Activated CD8-positive, alpha-beta T cell treated with anti-CD3 and anti-CD28 coated beads, Interleukin-2, amount 10 ng/mL, durations not matched to agents 7 days and 5 days (primary cell): ENCODE measurements at regions not wholly inside any gene's neighbourhood (a gene's known extent, or its start where the extent isn't known, plus 50 kb on each side); places are given as distances from the start of the nearest gene placed in this dataset.

Experiments
- ATAC-seq: fragments of 150-1000 bp; cut with Tn5 transposase; one replicate; pipeline ENCODE4 v1.10.0; 2021; ENCODE audit warnings: moderate library complexity
- CTCF ChIA-PET: fragments of 350-600 bp; sonication (Branson Sonifier 250); formaldehyde crosslinking; loops from one replicate; lab custom pipeline; 2021; ENCODE audit warnings: antibody characterized with exemption; lab: Charles Lee
- POLR2A ChIA-PET: fragments of 350-600 bp; sonication (Branson Sonifier 250); formaldehyde crosslinking; loops from one replicate; lab custom pipeline; 2021; ENCODE audit warnings: antibody characterized with exemption; lab: Charles Lee
- DNase-seq: peaks from one replicate; pipeline ENCODE4 v3.0.0-alpha.2; 2020
- H3K27ac Mint-ChIP-seq: one replicate; pipeline ENCODE4 v1.8.0; 2021; ENCODE audit warnings: mild to moderate bottlenecking, mixed read lengths
- H3K27me3 Mint-ChIP-seq: one replicate; pipeline ENCODE4 v1.8.0; 2021; ENCODE audit warnings: low read depth, mixed read lengths
- H3K36me3 Mint-ChIP-seq: one replicate; pipeline ENCODE4 v1.8.0; 2021; ENCODE audit warnings: low read depth, mixed read lengths
- H3K4me1 Mint-ChIP-seq: one replicate; pipeline ENCODE4 v1.8.0; 2021; ENCODE audit warnings: low read depth, mixed read lengths
- H3K4me3 Mint-ChIP-seq: one replicate; pipeline ENCODE4 v1.8.0; 2021; ENCODE audit warnings: mild to moderate bottlenecking, mixed read lengths
- H3K9me3 Mint-ChIP-seq: one replicate; pipeline ENCODE4 v1.8.0; 2022; ENCODE audit warnings: mixed read lengths; ENCODE audit not compliant: insufficient read depth

DNA sequence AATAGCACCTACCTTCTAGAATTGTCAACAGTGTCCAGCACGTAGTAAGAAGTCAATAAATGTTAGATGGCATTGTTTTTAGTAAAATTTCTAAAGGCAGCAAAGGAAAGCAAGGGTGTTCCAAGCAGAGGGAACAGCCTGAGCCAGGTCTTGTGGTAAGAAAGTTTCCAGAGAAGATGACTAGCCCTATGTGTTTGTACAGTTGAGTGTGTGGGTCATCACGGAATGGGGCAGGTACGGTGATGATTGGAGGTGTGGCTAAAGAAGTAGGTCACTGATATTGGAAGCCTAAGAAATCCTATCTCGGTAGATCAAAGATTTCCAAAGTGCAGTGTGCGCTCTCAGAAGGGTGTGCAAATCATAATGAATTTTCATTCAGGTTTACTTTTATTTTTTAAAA lies 94.2 kb upstream of the BCL6 start:
- H3K4me3 Mint-ChIP-seq: no peak overlapping the region
- no peaks in the 10 kb centered on the region for H3K9me3 Mint-ChIP-seq
- POLR2A ChIA-PET: no interaction called here
- DNase-seq (no peak), ATAC-seq (no peak)
- H3K27me3 Mint-ChIP-seq: no peaks in the 10 kb centered on the region
- no peak overlapping the region for H3K27ac Mint-ChIP-seq
- H3K4me1 Mint-ChIP-seq: no peaks in the 10 kb centered on the region
- CTCF ChIA-PET: no interaction called here
- peaks cover 12% of the 10 kb centered on the region for H3K36me3 Mint-ChIP-seq

DNA sequence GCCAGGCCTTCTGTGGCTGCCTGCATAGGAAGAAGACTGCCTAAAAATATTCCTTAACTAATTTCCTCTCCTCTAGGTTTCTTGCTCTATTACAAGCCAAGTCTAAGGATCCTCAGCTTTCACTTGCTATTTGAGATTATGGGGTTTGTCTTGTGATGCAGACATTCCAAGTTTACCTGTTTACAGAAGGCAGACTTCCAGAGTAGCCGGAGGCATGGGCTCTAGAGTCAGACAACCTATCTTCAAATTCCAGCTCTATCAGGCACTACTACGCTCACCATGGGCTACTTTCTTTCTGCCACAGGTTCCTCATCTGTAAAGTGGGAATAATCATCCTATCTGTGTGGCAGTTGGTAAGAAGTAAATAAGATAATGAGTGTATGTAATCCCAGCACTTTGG lies 95.6 kb upstream of the BCL6 start:
- H3K4me3 Mint-ChIP-seq: no peak overlapping the region
- ChIA-PET CTCF (no interaction called here), POLR2A (no interaction called here)
- H3K4me1 Mint-ChIP-seq: peaks cover under 1% of the 10 kb centered on the region
- ATAC-seq (no peak), DNase-seq (no peak)
- H3K27ac Mint-ChIP-seq: no peak overlapping the region
- no peaks in the 10 kb centered on the region for H3K9me3 Mint-ChIP-seq
- no peaks in the 10 kb centered on the region for H3K27me3 Mint-ChIP-seq
- H3K36me3 Mint-ChIP-seq: peaks cover 4% of the 10 kb centered on the region

DNA sequence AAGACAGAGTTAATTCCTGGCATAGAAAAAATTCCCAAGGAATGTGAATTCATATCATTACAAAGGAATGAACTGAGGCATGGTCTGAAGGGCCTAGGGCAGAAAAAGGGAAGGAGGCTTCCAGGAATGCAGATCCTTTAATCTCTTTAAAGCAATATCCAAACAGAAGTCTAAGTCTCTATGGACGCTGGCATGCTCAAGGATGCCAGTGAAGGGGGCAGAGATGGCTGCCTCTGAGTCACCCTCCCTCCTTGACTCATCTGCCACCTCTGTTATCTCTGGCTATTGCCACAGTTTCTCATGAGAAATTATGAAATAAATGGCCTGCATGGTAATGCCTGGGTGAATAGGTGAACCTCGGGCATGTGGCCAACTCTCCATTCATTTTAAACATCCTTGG lies 96.3 kb upstream of the BCL6 start:
- DNase-seq (no peak), ATAC-seq (no peak)
- H3K9me3 Mint-ChIP-seq: no peaks in the 10 kb centered on the region

DNA sequence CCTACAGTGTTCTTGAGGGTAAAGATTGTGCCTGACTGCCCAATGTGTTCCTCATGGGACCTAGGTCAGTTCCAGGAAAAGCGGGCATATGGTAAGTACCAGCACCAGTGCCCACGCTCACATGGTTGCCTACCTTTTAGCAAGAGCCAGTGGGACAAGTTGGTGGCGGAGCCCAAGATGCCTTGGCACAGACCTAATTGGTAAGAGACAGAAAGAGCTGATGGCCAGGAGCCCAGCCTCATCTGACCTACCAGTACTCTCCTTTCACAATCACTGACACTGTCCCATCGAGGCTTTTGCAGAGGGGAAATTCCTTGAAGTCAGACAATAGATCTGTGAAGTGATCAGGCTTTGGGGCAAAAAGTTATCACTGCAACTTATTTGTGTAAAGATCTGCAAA lies 98.4 kb upstream of the BCL6 start:
- Mint-ChIP-seq H3K27ac (no peak overlapping the region), H3K4me3 (no peak overlapping the region), H3K4me1 (peaks cover 2% of the 10 kb centered on the region), H3K27me3 (no peaks in the 10 kb centered on the region), H3K9me3 (no peaks in the 10 kb centered on the region), H3K36me3 (peaks cover 4% of the 10 kb centered on the region)
- ChIA-PET POLR2A (no interaction called here), CTCF (interaction anchor here (1.1 kb wide), 1 partner anchor 11 kb away, joined by 3 read pairs; no protein-coding TSS in a partner anchor)
- ATAC-seq: no peak
- no peak for DNase-seq

More for the DNA sequence above, 96.3 kb upstream of the BCL6 start:
- Mint-ChIP-seq H3K36me3 (peaks cover 4% of the 10 kb centered on the region), H3K27me3 (no peaks in the 10 kb centered on the region), H3K4me3 (no peak overlapping the region), H3K4me1 (peaks cover 2% of the 10 kb centered on the region), H3K27ac (no peak overlapping the region)
- CTCF ChIA-PET: no interaction called here
- POLR2A ChIA-PET: no interaction called here

DNA sequence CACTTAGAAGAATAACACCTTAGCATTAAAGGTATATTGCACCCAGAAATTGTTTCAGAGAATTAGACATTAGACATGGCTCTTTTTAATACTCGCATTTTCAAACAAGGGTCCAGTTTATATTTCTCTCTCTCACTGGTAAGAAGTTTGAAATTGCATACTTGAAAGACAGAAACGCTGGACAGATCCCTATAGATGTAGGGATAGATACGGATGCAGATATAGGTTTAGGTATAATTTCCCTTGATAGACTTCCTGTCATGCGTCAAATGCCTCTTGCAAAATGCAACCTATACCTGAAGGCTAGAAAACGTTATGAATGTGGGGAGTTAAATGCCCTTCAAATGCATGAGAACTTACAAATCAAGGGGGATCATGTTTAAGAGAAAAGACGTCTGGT lies 99.4 kb upstream of the BCL6 start:
- POLR2A ChIA-PET: no interaction called here
- H3K27ac Mint-ChIP-seq: no peak overlapping the region
- DNase-seq (no peak), ATAC-seq (no peak)
- H3K36me3 Mint-ChIP-seq: peaks cover 4% of the 10 kb centered on the region
- peaks cover 4% of the 10 kb centered on the region for H3K9me3 Mint-ChIP-seq
- CTCF ChIA-PET: no interaction called here
- H3K27me3 Mint-ChIP-seq: no peaks in the 10 kb centered on the region
- no peak overlapping the region for H3K4me3 Mint-ChIP-seq
- H3K4me1 Mint-ChIP-seq: peaks cover 8% of the 10 kb centered on the region

DNA sequence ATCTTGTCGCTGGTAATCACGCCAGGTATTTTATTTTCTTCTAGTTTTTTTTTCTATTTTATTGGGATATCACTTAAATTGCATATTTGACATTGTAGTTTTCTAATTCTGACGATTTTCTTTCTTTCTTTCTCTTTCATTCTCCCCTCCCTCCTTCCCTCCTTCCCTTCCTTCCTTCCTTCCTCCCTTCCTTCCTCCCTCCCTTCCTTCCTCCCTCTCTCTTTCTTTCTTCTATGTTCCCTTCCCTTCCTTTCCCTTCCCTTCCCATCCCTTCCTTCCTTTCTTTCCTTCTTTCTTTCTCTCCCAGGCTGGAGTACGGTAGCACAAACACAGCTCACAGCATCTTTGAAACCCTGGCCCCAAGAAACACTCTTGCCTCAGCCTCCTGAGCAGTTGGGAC lies 100.6 kb upstream of the BCL6 start:
- ChIA-PET CTCF (interaction anchor here (0.6 kb wide), 1 partner anchor 116 kb away, joined by 3 read pairs; no protein-coding TSS in a partner anchor), POLR2A (no interaction called here)

DNA sequence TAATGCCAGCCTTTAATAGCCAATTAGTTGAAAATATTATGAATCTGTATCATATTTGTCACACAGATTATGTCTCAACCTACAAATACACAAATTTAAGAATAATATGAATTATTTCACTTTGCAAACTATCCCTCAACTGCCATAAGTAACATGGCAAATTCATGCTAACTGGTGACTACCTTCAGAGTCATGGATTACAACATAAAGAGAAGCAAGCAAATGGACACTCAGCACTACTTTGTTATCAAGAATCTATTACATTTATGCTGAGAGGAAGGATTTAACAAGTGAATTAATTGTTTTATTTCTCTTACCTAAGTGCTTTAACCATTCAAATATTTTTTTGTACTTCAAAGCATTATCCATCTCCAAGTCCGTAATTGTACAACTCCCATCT lies 103.1 kb upstream of the BCL6 start:
- Mint-ChIP-seq H3K27me3 (no peaks in the 10 kb centered on the region), H3K4me1 (peaks cover 10% of the 10 kb centered on the region), H3K36me3 (peaks cover 18% of the 10 kb centered on the region), H3K4me3 (no peak overlapping the region), H3K9me3 (peaks cover 25% of the 10 kb centered on the region), H3K27ac (no peak overlapping the region)
- ATAC-seq (no peak), DNase-seq (no peak)
- CTCF ChIA-PET: no interaction called here
- POLR2A ChIA-PET: no interaction called here

More for the DNA sequence above, 100.6 kb upstream of the BCL6 start:
- Mint-ChIP-seq H3K27ac (no peak overlapping the region), H3K27me3 (no peaks in the 10 kb centered on the region), H3K36me3 (peaks cover 7% of the 10 kb centered on the region), H3K9me3 (peaks cover 7% of the 10 kb centered on the region), H3K4me1 (peaks cover 10% of the 10 kb centered on the region), H3K4me3 (no peak overlapping the region)
- ATAC-seq (no peak), DNase-seq (no peak)

DNA sequence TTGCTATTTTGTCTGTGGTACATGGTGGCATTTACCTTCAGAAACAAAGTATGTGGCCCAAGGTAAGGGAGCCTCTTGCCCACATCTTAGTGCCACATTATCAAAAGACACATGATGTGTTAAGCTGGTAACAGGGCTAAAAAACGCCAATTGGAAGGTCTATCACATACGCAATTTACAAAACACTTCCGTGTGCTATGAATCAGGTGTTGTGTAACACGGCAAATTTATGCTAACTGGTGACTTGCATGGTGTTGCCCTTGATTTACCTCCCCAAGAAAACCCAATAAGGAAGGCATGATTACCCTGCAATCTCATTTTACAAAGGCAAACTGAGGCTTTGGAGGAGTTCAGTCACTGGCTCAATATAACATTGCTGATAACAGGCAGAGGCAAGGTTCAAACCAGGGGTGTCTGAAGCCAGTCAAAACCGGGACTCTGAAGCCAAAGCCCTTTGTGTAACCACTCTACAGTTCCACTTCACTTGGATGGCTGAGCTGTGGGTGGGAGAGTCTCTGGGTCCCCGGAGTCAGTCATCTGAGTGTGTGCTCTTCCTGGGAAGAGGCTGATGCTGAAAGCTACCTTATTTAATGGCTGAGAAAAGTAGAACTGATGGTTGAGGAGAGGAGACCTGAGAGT lies 103.9 kb upstream of the BCL6 start:
- ATAC-seq: no peak
- CTCF ChIA-PET: interaction anchor here (0.8 kb wide), 1 partner anchor 46 kb away, joined by 4 read pairs; no protein-coding TSS in a partner anchor
- Mint-ChIP-seq H3K27ac (no peak overlapping the region), H3K4me1 (peaks cover 10% of the 10 kb centered on the region), H3K27me3 (no peaks in the 10 kb centered on the region), H3K36me3 (peaks cover 17% of the 10 kb centered on the region), H3K9me3 (peaks cover 25% of the 10 kb centered on the region), H3K4me3 (no peak overlapping the region)
- POLR2A ChIA-PET: no interaction called here
- DNase-seq: no peak

DNA sequence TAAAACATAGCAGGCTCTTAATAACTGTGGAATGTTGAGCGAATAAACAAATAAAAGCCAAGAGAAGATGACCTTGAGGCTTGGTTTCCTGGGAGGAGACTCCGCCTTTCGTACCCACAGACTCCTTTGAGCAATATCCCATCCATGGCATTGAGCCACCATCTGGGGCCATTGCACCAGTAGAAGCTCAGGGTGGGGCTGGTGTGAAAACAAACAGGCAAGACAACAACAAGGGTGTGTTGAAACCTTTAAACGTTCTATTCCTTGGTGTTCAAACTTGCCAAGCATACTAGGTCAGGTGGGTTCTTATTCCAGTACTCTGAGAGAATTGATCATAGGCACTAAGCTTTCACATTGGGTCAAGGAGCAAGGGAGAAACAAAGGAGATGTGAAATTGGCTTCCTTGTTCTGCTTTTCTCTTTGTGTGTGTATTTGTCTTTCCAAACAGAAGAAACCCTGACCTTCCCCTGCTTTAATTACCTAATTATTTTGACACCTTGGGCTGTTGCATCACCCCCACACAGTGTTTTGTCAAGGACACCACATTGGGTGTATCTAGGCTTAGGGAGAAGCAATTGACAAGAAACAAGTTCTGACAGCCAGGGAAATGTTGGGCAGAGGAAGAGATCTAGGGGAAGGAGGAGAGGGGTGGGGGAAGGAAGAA lies 105.1 kb upstream of the BCL6 start:
- DNase-seq (no peak), ATAC-seq (no peak)
- H3K4me1 Mint-ChIP-seq: peaks cover 10% of the 10 kb centered on the region
- peaks cover 25% of the 10 kb centered on the region for H3K9me3 Mint-ChIP-seq
- ChIA-PET CTCF (no interaction called here), POLR2A (no interaction called here)
- no peak overlapping the region for H3K4me3 Mint-ChIP-seq
- no peaks in the 10 kb centered on the region for H3K27me3 Mint-ChIP-seq
- H3K27ac Mint-ChIP-seq: no peak overlapping the region
- peaks cover 17% of the 10 kb centered on the region for H3K36me3 Mint-ChIP-seq

DNA sequence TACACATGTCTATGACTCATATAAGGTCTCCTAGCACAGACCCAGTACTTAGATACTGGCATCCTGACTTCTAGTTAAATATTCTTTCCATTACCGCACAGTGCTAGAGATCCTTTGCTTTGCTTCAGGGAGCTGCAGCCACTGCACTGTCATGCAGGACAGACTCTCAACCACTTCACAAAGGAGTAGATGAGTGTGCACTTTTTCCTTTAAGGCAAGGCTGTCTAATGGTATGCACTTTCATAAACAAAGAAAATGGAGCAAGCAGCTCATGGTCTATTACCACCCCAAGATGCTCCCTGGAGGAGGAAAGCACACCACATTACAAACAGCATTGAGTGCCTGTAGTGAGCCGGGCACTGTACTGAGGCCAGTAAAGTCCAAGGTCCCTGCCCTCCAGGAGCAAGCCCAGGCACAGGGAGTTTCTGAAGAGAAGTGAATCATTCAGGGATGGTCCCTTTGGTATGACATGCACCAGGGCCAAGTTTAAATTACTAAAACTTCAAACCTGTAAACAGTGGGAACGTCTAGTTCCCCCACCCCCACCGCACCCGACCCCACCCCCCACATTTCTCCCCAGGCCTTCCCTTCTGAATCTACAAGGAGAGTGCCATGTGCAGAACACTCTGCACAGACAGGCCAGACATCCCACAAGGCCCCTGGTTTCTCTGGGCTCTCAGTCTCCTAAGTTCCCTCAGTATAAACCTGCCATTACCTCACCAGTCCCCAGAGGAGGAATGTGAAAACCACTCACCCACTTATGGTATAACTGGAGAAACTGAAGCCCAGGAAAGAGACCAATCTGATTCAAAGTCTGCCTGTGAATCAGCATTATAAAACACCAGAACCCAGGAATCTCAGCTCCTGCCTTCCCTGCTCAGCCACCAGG lies 107.8 kb upstream of the BCL6 start:
- Mint-ChIP-seq H3K4me1 (peaks cover 9% of the 10 kb centered on the region), H3K36me3 (peaks cover 24% of the 10 kb centered on the region), H3K9me3 (peaks cover 25% of the 10 kb centered on the region), H3K27ac (no peak overlapping the region), H3K27me3 (peaks cover 2% of the 10 kb centered on the region), H3K4me3 (no peak overlapping the region)
- POLR2A ChIA-PET: no interaction called here
- DNase-seq (no peak), ATAC-seq (no peak)
- CTCF ChIA-PET: no interaction called here

DNA sequence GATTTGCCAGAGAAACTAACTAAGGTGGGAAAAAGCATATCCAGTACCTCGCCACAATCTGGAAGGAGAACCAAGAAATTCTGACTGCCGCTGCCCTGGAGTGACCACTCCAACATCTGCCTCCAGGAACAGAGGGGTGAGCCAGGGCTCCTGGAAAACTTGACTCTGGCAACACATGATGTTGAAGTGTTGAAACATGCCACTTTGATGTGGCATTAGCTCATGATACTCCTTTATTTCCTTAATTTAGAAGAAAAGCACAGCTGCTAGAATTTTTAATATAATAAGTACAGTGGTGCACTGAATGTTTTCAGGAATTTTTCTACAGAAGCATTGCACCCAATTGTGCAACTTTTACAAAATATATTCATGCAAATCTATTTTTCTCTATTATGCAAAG lies 109.9 kb upstream of the BCL6 start:
- no peak overlapping the region for H3K4me3 Mint-ChIP-seq
- H3K36me3 Mint-ChIP-seq: peaks cover 24% of the 10 kb centered on the region
- peaks cover 21% of the 10 kb centered on the region for H3K9me3 Mint-ChIP-seq
- H3K27ac Mint-ChIP-seq: no peak overlapping the region
- CTCF ChIA-PET: no interaction called here
- ATAC-seq: no peak
- H3K4me1 Mint-ChIP-seq: no peaks in the 10 kb centered on the region
- POLR2A ChIA-PET: no interaction called here
- H3K27me3 Mint-ChIP-seq: peaks cover 2% of the 10 kb centered on the region
- DNase-seq: no peak

DNA sequence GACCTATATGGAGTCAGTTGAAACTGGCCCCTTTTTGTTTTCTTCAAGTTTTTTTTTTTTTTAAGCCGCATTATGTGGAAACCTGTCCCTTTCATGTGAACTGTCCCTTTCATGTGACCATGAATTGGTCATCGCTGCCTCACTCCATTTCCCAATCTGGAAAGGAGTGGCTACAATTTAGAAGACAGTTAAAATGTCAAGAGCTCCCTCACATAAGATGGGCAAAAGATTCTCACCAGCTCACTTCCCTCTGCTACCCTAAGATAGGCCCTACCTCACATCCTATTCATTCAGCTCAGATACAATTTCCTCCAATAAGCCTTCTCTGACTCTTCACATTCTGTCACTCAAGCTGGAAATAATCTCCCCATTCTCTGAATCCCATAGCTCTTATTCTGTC lies 111.3 kb upstream of the BCL6 start:
- ChIA-PET CTCF (no interaction called here), POLR2A (no interaction called here)
- DNase-seq (no peak), ATAC-seq (no peak)
- H3K4me1 Mint-ChIP-seq: no peaks in the 10 kb centered on the region
- peaks cover 2% of the 10 kb centered on the region for H3K27me3 Mint-ChIP-seq
- no peak overlapping the region for H3K4me3 Mint-ChIP-seq
- no peak overlapping the region for H3K27ac Mint-ChIP-seq
- peaks cover 25% of the 10 kb centered on the region for H3K9me3 Mint-ChIP-seq
- peaks cover 25% of the 10 kb centered on the region for H3K36me3 Mint-ChIP-seq
